Gastrocnemius medialis (tissue), 4 donors: ENCODE measurements at regions not wholly inside any gene's neighbourhood (a gene's known extent, or its start where the extent isn't known, plus 50 kb on each side); places are given as distances from the start of the nearest gene placed in this dataset.

Experiments used
- ATAC-seq, 2 donors: fragments of 150-250 bp; one replicate each; pipeline ENCODE4 v1.9.1; 2016
- DNase-seq, 2 donors: peaks; one replicate each; pipeline ENCODE4 v3.0.0-alpha.2; 2019
- H3K27ac ChIP-seq, 4 donors: fragments of 200-600 bp; sonication (generic); 1 replicate in 1 of 4; 2 replicates in 3 of 4; pipeline ENCODE4 v1.5.1; 2016 to 2018; ENCODE audit warnings: mild to moderate bottlenecking in 2 of 4, moderate library complexity in 1 of 4
- H3K27me3 ChIP-seq, 3 donors: fragments of 200-600 bp; sonication (generic) in 2 of 3; 1 replicate in 1 of 3; 2 replicates in 2 of 3; pipeline versions ENCODE4 v1.5.1 to v1.6.0; 2016 to 2019; ENCODE audit warnings: mild to moderate bottlenecking in 1 of 3, moderate library complexity in 1 of 3
- H3K36me3 ChIP-seq, 2 donors: fragments of 200-600 bp; sonication (generic) in 1 of 2; one replicate each; pipeline ENCODE4 v1.5.1; 2017 to 2018
- H3K4me1 ChIP-seq, 2 donors: fragments of 200-600 bp; sonication (generic) in 1 of 2; one replicate each; pipeline ENCODE4 v1.5.1; 2016 to 2017; ENCODE audit warnings: mild to moderate bottlenecking in 2 of 2
- H3K4me3 ChIP-seq, 4 donors: fragments of 200-600 bp; sonication (generic) in 3 of 4; 1 replicate in 1 of 4; 2 replicates in 3 of 4; pipeline ENCODE4 v1.5.1; 2016 to 2019; ENCODE audit warnings: mild to moderate bottlenecking in 2 of 4
- H3K9me3 ChIP-seq, 3 donors: fragments of 200-600 bp; sonication (generic) in 2 of 3; 1 replicate in 1 of 3; 2 replicates in 2 of 3; pipeline ENCODE4 v1.5.1; 2016 to 2019
- POLR2A ChIP-seq, 2 donors: fragments of 450-650 bp; IDR thresholded peaks; one replicate each; pipeline ENCODE4 v1.6.1; 2017; ENCODE audit warnings: antibody characterized with exemption in 2 of 2, mild to moderate bottlenecking in 2 of 2, moderate library complexity in 2 of 2
- in situ Hi-C, 4 donors: fragments of 200-750 bp; cut with MboI; loops; one replicate each; pipeline versions ENCODE4 v1.15.0 to v1.8.0; 2017; ENCODE audit warnings: low sequenced_read_pairs in 4 of 4
- intact Hi-C: fragments of 100-400 bp; cut with DNase I; formaldehyde crosslinking; loops from one replicate; pipeline ENCODE4 v1.15.1; 2023; ENCODE audit warnings: low total_unique reads
- TF ChIP-seq, protein P1 (sequence below), 5 experiments: fragments of 450-650 bp in 3 of 5; fragments of 200-600 bp in 2 of 5; sonication (generic) in 2 of 5; IDR thresholded peaks in 4 of 5; conservative IDR thresholded peaks in 1 of 5; 1 replicate in 4 of 5; 2 replicates in 1 of 5; pipeline ENCODE4 v1.5.1; 2016 to 2019; ENCODE audit warnings: antibody characterized with exemption in 5 of 5, mild to moderate bottlenecking in 3 of 5, moderate library complexity in 3 of 5

DNA sequence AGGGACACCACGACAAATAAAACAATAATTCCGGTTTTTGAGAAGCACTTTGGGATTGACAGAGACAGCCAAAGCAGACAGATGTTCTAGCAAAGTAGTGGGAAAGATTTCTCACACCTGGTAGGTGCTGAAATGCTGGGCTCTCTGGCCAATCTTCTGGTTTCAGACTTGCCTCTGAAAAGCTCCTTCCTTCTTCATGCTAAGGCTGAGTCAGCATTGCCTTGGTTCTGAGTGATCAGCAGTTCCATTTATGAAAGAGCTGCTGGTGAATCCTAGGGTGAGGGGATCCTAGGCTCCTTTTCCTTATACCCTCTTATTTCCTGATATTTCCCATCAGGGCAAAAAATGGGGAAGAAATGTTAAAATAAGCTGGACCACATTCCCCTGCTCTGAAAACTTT lies 268.7 kb upstream of the SALL1 start:
- ATAC-seq (no peak), DNase-seq (no peak)
- H3K4me1 ChIP-seq, result no peaks in the 10 kb centered on the region
- intact Hi-C loops, result no loop called here
- TF ChIP-seq, protein P1, sequence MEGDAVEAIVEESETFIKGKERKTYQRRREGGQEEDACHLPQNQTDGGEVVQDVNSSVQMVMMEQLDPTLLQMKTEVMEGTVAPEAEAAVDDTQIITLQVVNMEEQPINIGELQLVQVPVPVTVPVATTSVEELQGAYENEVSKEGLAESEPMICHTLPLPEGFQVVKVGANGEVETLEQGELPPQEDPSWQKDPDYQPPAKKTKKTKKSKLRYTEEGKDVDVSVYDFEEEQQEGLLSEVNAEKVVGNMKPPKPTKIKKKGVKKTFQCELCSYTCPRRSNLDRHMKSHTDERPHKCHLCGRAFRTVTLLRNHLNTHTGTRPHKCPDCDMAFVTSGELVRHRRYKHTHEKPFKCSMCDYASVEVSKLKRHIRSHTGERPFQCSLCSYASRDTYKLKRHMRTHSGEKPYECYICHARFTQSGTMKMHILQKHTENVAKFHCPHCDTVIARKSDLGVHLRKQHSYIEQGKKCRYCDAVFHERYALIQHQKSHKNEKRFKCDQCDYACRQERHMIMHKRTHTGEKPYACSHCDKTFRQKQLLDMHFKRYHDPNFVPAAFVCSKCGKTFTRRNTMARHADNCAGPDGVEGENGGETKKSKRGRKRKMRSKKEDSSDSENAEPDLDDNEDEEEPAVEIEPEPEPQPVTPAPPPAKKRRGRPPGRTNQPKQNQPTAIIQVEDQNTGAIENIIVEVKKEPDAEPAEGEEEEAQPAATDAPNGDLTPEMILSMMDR (IDR thresholded peaks at IDR 0.05 in 4 of 5, conservative IDR thresholded peaks at IDR 0.05 in 1 of 5), result no peak
- no peak for TF ChIP-seq POLR2A (IDR thresholded peaks at IDR 0.05)
- in situ Hi-C loops, result no loop called here
- no peaks in the 10 kb centered on the region for H3K27me3 ChIP-seq
- no peaks in the 10 kb centered on the region for H3K36me3 ChIP-seq
- no peak overlapping the region for H3K4me3 ChIP-seq
- H3K9me3 ChIP-seq, result no peaks in the 10 kb centered on the region
- H3K27ac ChIP-seq, result no peak overlapping the region

DNA sequence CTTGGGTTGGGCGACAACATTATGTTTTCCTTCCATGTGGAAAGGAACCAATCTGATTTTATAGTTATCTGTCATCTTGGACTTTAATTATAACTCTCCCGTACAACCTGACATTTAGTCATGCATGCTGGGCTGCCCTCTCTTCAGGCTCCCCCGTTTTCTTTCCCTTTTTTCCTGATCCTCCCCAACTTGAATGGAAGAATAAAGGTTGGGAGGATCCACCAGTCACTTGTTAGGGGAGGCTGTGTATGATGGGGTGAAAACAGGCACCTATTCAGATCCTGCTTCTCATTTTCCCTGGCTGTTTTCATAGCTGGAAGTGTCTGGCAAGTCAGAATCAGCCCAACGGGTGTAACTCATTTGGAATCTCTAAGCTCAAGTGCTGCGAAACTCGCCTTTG lies 267.2 kb upstream of the SALL1 start:
- Histone ChIP-seq H3K4me3 (no peak overlapping the region), H3K4me1 (no peaks in the 10 kb centered on the region), H3K27me3 (no peaks in the 10 kb centered on the region), H3K36me3 (no peaks in the 10 kb centered on the region), H3K9me3 (no peaks in the 10 kb centered on the region), H3K27ac (no peak overlapping the region)
- ATAC-seq (no peak), DNase-seq (no peak)
- in situ Hi-C loops (no loop called here), intact Hi-C loops (no loop called here)
- TF ChIP-seq POLR2A (IDR thresholded peaks at IDR 0.05), result no peak
- TF ChIP-seq, protein P1 (IDR thresholded peaks at IDR 0.05 in 4 of 5, conservative IDR thresholded peaks at IDR 0.05 in 1 of 5), result no peak

DNA sequence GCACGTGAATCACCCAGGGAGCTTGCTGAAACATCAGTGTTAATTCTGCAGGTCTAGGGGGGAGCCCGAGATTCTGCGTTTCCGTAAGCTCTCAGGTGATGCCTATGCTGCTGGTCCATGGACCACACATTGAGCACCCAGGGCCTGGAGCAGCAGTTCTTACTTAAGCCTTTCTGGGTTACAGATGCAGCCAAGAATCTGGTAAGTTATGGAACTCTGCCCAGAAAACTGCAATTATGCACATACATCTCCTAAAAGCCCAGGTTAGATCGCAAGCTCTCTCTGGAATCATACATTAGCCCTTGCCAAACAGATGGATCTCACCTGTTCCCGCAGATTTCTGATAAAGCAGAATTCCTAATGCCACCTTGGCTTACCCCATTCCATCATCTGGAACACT lies 265.9 kb upstream of the SALL1 start:
- H3K27ac ChIP-seq, result no peak overlapping the region
- H3K4me1 ChIP-seq, result no peaks in the 10 kb centered on the region
- in situ Hi-C loops (no loop called here), intact Hi-C loops (no loop called here)
- H3K36me3 ChIP-seq, result no peaks in the 10 kb centered on the region
- H3K4me3 ChIP-seq, result no peak overlapping the region
- TF ChIP-seq, protein P1 (IDR thresholded peaks at IDR 0.05 in 4 of 5, conservative IDR thresholded peaks at IDR 0.05 in 1 of 5), result no peak
- no peak for TF ChIP-seq POLR2A (IDR thresholded peaks at IDR 0.05)
- no peak for ATAC-seq
- no peak for DNase-seq
- no peaks in the 10 kb centered on the region for H3K27me3 ChIP-seq
- H3K9me3 ChIP-seq, result no peaks in the 10 kb centered on the region

DNA sequence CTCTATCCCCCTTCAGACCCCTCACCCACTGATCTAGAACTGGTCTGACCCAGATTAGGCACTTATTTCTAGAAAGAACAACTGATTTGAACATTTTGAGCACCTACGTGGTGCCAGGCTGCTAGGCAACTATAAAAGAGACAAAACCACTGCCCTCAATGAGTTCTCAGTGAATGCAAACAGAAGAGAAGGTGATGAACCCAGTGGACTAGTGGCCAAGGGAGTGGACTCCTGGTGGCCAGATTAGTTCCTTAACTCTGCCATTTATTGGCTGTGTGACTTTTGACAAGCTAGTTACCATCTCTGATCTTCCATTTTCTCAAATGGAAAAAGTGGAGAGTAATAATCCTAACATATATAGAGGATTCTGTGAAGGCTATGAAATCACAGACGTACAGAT lies 259.1 kb upstream of the SALL1 start:
- no peak for TF ChIP-seq POLR2A (IDR thresholded peaks at IDR 0.05)
- Histone ChIP-seq H3K9me3 (no peaks in the 10 kb centered on the region), H3K27me3 (no peaks in the 10 kb centered on the region), H3K4me3 (no peak overlapping the region), H3K36me3 (no peaks in the 10 kb centered on the region), H3K27ac (no peak overlapping the region), H3K4me1 (no peaks in the 10 kb centered on the region)
- DNase-seq (no peak), ATAC-seq (no peak)
- in situ Hi-C loops, result no loop called here
- intact Hi-C loops, result no loop called here

DNA sequence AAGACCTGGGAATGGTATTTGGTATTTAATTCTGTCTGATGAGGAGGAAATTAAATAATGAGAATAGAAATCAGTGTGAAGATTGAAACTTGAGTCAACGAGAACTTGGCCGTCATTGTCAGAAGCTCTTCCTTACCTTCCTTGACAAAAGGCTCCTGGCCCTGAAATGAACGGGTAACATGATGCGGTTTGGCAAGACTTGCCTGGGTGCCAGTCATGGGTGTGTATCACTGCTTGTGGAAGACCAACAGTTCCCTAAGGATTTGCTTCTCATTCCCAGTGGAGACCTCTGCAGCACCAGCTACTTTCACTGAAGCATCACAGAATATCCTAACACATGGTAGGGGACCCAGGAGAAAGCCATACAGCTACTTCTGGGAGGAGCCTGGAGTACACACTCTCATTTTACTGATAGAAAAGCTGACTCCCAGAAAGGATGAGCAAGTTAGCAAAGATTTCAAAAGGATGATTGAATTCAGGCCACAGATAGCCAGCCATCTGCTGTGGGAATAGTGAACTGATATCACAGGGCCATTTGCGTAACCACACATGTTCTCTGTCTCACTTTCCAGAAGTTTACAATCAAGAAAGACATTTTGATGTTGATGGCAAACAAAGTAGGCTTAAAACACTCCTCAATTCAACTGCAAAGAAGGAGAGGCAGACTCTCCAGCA lies 258.1 kb upstream of the SALL1 start:
- H3K9me3 ChIP-seq, result no peaks in the 10 kb centered on the region
- in situ Hi-C loops (no loop called here), intact Hi-C loops (no loop called here)
- H3K4me3 ChIP-seq, result no peak overlapping the region
- no peak for TF ChIP-seq POLR2A (IDR thresholded peaks at IDR 0.05)
- TF ChIP-seq, protein P1 (IDR thresholded peaks at IDR 0.05 in 4 of 5, conservative IDR thresholded peaks at IDR 0.05 in 1 of 5), result no peak
- DNase-seq (no peak), ATAC-seq (no peak)
- H3K4me1 ChIP-seq, result no peaks in the 10 kb centered on the region
- no peaks in the 10 kb centered on the region for H3K36me3 ChIP-seq
- no peaks in the 10 kb centered on the region for H3K27me3 ChIP-seq
- H3K27ac ChIP-seq, result no peak overlapping the region
